PC-3 (cell line): ENCODE measurements at regions not wholly inside any gene's neighbourhood (a gene's known extent, or its start where the extent isn't known, plus 50 kb on each side); places are given as distances from the start of the nearest gene placed in this dataset.

Experiments
- CTCF ChIP-seq: fragments of 300-600 bp; sonication (generic); conservative IDR thresholded peaks from 2 replicates; pipeline ENCODE4 v1.5.1; 2017; ENCODE audit warnings: antibody characterized with exemption, low read depth, mild to moderate bottlenecking, low read length
- EZH2 ChIP-seq: fragments of 300-600 bp; sonication (generic); IDR thresholded peaks from one replicate; pipeline ENCODE4 v1.6.1; 2017; ENCODE audit warnings: antibody characterized with exemption, mild to moderate bottlenecking, low read length; ENCODE audit not compliant: unreplicated experiment

DNA sequence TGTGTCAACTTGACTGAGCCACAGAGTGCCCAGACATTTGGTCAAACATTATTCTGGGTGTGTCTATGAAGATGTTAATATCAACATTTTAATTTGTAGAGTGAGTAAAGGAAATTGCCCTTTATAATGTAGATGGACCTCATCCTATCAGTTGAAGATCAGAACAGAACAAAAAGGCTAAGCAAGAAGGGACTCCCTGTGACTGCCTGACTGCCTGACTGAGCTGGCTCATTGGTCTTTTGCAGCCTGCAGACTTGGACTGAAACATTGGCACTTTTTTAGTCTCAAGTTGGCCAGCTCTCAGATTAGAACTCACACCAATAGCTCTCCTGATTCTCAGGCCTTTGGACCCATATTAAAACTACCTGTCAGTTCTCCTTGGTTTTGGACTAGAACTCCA, 600.4 kb upstream of the SLITRK6 start:
- TF ChIP-seq CTCF (no peak), EZH2 (no peak)
